ENCODE measurements at regions not wholly inside any gene's neighbourhood (a gene's known extent, or its start where the extent isn't known, plus 50 kb on each side); places are given as distances from the start of the nearest gene placed in this dataset.

- no peak for TF ChIP-seq CTCF (IDR thresholded peaks at IDR 0.05; ENCODE audit: low read depth, low read length, missing input control)
- no peak for TF ChIP-seq FOXA2 (IDR thresholded peaks at IDR 0.05)
- no peak for TF ChIP-seq JUND (IDR thresholded peaks at IDR 0.05)
- no peak for TF ChIP-seq REST (IDR thresholded peaks at IDR 0.05)
- TF ChIP-seq FOXA1 (IDR thresholded peaks at IDR 0.05) = no peak
- no peak for TF ChIP-seq TAF1 (conservative IDR thresholded peaks at IDR 0.05)
These were observed 129.6 kb upstream of the CNTLN start for GRCh38 chr9:17005056-17005823.
